ENCODE measurements at regions not wholly inside any gene's neighbourhood (a gene's known extent, or its start where the extent isn't known, plus 50 kb on each side); places are given as distances from the start of the nearest gene placed in this dataset.
"Not testable (repeated sequence)": the region's sequence is repeated elsewhere in the genome, so short reads cannot be mapped to it uniquely, and the experiment has no call there.

- no peak overlapping the region for H3K27ac ChIP-seq
- 92 to 96% (median 93%) methylated on average over 3 of the region's 3 CpGs for WGBS, 3 donors
- TF ChIP-seq POLR2A (IDR thresholded peaks at IDR 0.05), result no peak
- no peak for TF ChIP-seq EP300 (IDR thresholded peaks at IDR 0.05)
- TF ChIP-seq CTCF (IDR thresholded peaks at IDR 0.05), result no peak
- no peaks in the 10 kb centered on the region for H3K27me3 ChIP-seq
- H3K9me3 ChIP-seq, result no peaks in the 10 kb centered on the region
- no peak for DNase-seq
- intact Hi-C loops (cut with DNase I), result no loop called here
- no peaks in the 10 kb centered on the region for H3K36me3 ChIP-seq
- H3K4me3 ChIP-seq, result no peak overlapping the region
- H3K4me1 ChIP-seq (ENCODE audit: insufficient read depth), result no peaks in the 10 kb centered on the region
Observed at GRCh38 chr13:75178436-75178835, 303.5 kb downstream of the TBC1D4 start.

- Histone ChIP-seq H3K27me3 (no peaks in the 10 kb centered on the region), H3K4me3 (no peak overlapping the region), H3K27ac (no peak overlapping the region), H3K9me3 (no peaks in the 10 kb centered on the region), H3K36me3 (no peaks in the 10 kb centered on the region), H3K4me1 (ENCODE audit: insufficient read depth) (no peaks in the 10 kb centered on the region)
- intact Hi-C loops (cut with DNase I), result no loop called here
- TF ChIP-seq CTCF (IDR thresholded peaks at IDR 0.05), result no peak
- no peak for TF ChIP-seq POLR2A (IDR thresholded peaks at IDR 0.05)
- no peak for DNase-seq
- WGBS, 3 donors, result 66 to 85% (median 75%) methylated on average over 2 of the region's 2 CpGs
Observed at GRCh38 chr13:75175575-75175974, 306.4 kb downstream of the TBC1D4 start.

- DNase-seq; H3K4me1 ChIP-seq (ENCODE audit: insufficient read depth); H3K36me3 ChIP-seq; intact Hi-C loops (cut with DNase I); H3K4me3 ChIP-seq; H3K27me3 ChIP-seq; H3K27ac ChIP-seq; H3K9me3 ChIP-seq: not testable (repeated sequence)
- 95 to 98% (median 98%) methylated on average over 2 of the region's 2 CpGs for WGBS, 3 donors
Observed at GRCh38 chr13:75175097-75175496, 306.9 kb downstream of the TBC1D4 start.

- Histone ChIP-seq H3K4me3 (no peak overlapping the region), H3K27ac (no peak overlapping the region), H3K27me3 (no peaks in the 10 kb centered on the region), H3K4me1 (ENCODE audit: insufficient read depth) (no peaks in the 10 kb centered on the region), H3K9me3 (no peaks in the 10 kb centered on the region), H3K36me3 (no peaks in the 10 kb centered on the region)
- intact Hi-C loops (cut with DNase I), result no loop called here
- TF ChIP-seq EP300 (IDR thresholded peaks at IDR 0.05) (no peak), CTCF (IDR thresholded peaks at IDR 0.05) (no peak), POLR2A (IDR thresholded peaks at IDR 0.05) (no peak)
- no peak for DNase-seq
- WGBS, 3 donors, result 67 to 75% (median 71%) methylated on average over 3 of the region's 3 CpGs
Observed at GRCh38 chr13:75174481-75174880, 307.5 kb downstream of the TBC1D4 start.

- no peaks in the 10 kb centered on the region for H3K4me1 ChIP-seq (ENCODE audit: insufficient read depth)
- intact Hi-C loops (cut with DNase I), result no loop called here
- 52 to 63% (median 60%) methylated on average over 9 of the region's 9 CpGs for WGBS, 3 donors
Observed at GRCh38 chr13:75173457-75174356, 308.3 kb downstream of the TBC1D4 start.

More at GRCh38 chr13:75173457-75174356, 308.3 kb downstream of the TBC1D4 start:
- TF ChIP-seq CTCF (IDR thresholded peaks at IDR 0.05), result no peak
- TF ChIP-seq POLR2A (IDR thresholded peaks at IDR 0.05), result no peak
- no peak for TF ChIP-seq EP300 (IDR thresholded peaks at IDR 0.05)
- H3K36me3 ChIP-seq, result no peaks in the 10 kb centered on the region
- no peak for DNase-seq
- no peak overlapping the region for H3K27ac ChIP-seq
- H3K27me3 ChIP-seq, result no peaks in the 10 kb centered on the region
- no peaks in the 10 kb centered on the region for H3K9me3 ChIP-seq
- H3K4me3 ChIP-seq, result no peak overlapping the region

Data from ovary (tissue), 7 donors.